HG02798 (cell line): ENCODE measurements at regions not wholly inside any gene's neighbourhood (a gene's known extent, or its start where the extent isn't known, plus 50 kb on each side); places are given as distances from the start of the nearest gene placed in this dataset.
"Not testable (repeated sequence)": the region's sequence is repeated elsewhere in the genome, so short reads cannot be mapped to it uniquely, and the experiment has no call there.

Experiments
- ATAC-seq: cut with Tn5 transposase; IDR thresholded peaks from one replicate; pipeline ENCODE4 v1.9.1; 2021; ENCODE audit warnings: mild to moderate bottlenecking; ENCODE audit not compliant: unreplicated experiment, poor library complexity

DNA sequence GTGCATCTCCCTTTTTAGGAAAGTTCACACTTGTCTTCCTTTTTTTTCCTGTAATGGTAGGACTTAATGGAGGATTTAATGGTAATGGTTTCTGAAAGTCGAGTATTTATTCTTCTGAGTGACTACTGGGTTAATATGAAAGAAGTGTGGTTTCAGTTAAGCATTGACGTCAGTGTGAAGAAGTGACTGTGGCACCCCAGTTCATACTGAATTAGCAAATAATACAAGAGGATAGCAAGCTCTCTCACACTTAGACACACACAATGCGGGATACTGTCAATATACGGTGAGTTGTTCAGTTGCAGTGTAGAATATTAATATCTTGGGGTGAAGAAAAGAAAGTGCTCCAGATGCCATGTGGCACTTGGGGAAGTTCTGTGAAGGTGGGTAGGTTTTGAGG, 167.6 kb upstream of the GOLGA6L22 start:
- ATAC-seq = not testable (repeated sequence)

DNA sequence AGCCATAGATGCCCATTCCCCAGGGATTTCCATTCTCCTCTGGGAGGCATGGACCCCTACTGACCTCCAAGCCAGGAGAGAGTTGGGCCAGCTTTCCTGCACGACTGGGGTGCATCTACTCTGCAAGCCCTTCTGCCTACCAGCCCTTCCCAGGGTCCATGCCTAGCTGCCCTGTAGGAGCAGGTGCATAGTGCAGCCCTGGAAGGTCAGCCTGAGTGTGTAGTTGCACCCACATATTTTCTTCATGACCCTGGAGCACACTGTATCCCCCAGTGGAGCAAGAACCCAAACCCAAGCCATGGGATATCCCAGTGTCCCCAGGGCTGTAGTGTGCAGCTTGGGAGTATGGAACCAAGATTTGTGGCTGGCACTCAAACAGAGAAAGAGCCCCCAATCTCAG, 155.6 kb upstream of the GOLGA6L22 start:
- ATAC-seq = not testable (repeated sequence)
